GM20431 (cell line): ENCODE measurements at regions not wholly inside any gene's neighbourhood (a gene's known extent, or its start where the extent isn't known, plus 50 kb on each side); places are given as distances from the start of the nearest gene placed in this dataset.

Source experiments
- in situ Hi-C: fragments of 300-500 bp; cut with MseI, MboI; formaldehyde crosslinking; loops from one replicate; pipeline ENCODE4 v1.15.0; 2020; ENCODE audit warnings: low sequenced_read_pairs; ENCODE audit not compliant: unreplicated experiment

DNA sequence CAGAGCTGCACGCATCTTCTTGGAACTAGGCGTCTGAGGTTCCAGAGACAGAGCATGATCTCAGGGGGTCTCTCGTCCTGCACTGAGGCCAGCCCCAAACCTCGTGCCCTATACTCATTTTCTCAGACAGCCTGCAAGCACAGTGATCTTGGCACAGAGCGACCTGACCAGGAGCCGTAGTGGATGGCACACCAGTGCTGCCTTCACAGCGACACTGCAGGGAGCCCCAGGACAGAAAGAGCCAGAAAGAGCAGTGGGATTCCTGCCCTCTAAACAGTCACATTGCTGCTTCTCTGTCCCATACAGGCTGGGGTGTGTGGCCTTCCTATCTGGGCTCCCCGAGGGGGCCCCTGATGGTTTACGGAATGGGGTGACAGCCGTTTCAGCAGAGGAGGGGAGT lies 131.0 kb downstream of the RBFOX3 start:
- in situ Hi-C loops: no loop called here

DNA sequence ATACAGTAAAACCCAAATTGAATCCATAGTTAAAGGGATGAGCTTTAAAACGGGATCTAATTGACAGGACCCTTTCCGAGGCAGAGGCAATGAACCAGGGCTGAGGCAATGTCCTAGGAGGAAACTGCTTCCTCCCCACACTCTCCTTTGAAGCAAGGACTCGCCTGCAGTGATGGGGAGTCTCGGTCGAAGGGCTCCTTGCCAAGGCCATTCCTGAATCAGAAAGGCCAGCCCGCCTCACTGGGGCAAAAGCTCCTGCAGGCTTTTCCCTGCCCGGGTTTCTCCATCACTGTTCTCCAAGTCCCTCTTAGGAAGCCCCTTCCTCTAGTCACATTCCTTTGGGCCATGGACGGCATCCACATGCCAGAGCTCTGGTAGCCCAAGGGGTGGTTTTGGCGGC lies 132.0 kb downstream of the RBFOX3 start:
- in situ Hi-C loops: no loop called here

DNA sequence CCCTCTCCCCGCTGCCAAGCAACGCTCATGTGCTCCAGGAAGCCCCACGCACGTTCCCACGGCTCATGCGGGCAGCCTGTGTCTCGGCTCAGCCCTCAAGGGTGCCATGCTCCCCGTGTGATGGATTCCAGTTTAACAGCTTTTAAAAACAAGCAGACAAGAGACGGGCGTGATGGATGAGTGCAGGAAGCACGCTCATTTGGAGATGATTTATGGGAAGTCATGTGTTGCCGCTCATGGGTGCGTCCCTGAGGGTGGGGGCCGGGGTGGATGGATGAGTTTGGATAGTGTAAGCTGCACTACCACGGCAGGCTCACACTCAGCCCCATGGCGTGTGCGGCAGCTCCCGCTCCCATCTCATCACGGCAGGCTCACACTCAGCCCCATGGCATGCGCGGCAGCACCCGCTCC lies 132.8 kb downstream of the RBFOX3 start:
- in situ Hi-C loops: no loop called here

DNA sequence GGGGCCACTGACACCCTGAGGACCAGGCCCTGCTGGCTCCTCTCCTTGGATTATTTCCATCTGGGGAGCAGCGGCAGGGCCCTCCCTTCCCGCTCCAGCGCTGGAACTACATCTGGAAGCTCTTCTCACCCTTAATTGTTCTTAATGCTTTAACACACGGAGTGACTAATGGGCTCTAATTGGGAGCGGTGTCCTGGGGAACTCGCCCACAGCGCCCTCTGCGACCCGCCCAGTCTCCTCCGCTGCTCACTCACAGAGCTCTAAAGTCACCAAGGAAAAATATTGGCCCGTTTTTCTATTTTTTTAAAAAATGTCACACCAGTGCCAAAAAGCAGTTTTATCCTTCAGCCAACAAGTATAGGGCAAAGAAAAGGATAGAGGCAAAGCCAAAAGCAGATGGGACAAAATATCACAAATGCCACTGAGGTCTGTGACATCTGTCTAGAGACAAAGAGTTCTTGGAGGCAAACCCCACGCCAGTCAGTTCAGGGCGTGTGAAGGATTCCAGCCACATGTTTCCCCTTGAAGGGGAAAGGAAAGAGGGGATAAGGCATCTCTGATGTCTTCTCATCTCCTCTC lies 134.7 kb downstream of the RBFOX3 start:
- in situ Hi-C loops: no loop called here

DNA sequence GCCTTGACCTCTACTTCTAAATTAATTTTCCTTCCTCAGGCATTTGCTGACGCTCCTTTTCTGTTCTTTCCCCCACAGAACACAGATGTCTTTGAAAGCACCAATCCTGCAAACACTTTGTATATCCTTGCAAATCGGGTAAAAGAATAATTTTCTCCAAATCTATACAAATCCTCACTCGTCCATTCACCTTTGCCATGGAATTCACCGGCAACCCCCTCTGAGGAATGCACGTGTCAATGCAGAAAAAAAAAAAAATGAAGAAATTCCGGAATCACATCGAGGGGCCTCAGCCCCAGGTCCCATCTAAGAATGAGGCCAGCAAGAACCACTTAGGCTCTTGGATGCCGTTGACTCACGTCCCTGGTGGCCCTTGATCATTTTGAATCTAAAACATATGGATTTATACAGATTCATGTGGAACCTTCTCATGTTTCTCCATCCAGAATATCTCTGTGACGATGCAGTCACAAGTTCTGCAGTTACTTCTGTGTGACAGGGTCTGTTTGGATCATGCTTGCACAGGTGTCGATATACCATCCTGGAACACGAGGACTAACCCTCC lies 136.9 kb downstream of the RBFOX3 start:
- in situ Hi-C loops: no loop called here

DNA sequence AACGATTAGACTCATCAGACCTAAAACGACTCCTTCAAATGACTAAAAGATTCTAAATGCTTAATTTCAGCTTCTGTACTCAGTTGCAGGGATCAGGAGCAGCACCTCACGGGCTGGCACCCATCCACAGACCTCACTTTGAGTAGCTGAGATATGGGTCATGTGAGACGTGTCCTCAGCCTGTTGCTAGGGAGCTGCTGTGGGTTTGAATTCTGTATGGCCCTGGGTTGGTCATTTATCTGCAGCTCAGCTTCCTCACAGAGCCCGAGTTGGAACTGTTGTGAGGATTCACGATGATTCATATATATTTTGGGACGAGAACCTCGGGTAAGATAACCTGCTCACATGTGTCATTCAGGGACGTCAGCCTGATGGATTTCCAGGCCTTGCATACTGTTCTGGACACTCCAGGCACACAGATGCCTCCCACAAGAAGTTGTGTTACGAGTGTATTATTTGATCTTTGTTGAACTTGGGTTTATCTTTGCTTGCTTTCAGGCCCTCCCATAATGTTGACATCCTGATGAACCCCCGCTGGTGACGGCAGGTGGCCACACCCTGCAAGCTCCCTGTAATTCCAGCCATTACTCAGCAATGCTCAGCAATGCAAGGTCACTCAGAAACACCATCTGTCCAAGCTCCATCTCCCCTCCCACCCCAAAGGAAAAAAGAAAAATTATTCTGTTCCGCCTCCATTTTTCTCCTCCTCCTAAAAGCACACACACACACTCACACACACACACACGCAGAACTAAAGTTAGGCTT lies 137.6 kb downstream of the RBFOX3 start:
- in situ Hi-C loops: no loop called here

DNA sequence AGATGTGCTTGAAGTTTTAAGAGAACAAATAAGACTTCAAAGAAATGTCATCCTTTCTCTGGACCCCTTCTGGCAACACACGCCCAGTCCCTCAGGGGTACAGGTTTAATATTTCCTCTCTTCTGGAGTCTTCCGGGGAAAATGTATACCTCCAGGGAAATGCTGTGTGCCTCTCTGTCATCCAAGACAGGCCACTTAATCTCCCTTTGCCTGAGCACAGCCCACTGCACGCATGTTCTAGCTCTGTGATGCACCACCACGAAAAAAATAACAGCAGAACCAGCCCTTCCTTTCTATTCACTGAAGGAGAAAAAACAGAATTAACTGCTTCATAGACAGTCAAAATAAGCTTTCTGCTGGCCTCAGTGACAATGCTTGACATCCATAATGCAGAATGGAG lies 140.1 kb downstream of the RBFOX3 start:
- in situ Hi-C loops: no loop called here

DNA sequence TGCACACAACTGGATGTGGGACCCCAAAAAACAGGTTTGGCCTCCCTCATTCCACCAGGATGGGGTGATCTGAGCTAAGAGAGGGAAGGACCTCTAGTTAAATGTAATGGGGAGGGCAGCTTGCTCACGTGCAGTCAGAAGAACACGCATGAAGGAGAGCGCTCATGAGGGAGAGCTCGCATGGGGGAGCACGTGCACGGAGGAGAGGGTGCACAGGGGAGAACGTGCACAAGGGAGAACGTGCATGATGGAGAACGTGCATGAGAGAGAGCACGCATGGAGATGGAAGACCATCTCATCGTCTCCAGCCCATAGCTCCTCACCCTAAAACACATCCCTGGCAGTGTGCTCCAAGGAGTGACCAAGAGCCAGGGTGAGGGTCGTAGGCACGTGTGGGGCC lies 141.2 kb downstream of the RBFOX3 start:
- in situ Hi-C loops: no loop called here

DNA sequence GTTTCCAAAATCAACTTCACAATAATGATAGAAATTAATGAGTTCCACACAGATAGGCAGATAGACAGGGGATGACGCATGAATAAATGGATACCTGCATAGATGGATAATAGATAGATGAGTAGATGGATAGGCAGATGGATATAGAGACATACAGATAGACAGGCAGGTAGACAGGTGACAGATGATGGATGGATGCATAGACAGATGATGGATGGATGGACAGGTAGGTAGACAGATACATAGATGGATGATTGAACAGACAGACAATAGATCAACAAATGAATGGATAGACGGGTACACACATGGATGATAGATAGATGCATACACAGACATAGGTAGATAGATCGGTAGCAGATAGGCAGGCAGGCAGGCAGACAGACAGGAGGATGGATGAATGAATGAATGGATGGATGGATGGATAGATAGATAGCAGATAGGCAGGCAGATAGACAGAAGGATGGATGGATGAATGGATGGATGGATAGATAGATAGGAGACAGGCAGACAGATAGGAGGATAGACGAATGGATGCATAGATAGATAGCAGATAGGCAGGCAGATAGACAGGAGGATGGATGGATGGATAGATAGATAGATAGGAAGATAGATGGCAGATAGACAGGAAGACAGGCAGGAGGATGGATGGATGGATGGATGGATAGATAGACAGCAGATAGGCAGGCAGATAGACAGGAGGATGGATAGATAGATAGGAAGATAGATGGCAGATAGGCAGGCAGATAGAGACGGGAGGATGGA lies 142.5 kb downstream of the RBFOX3 start:
- in situ Hi-C loops: no loop called here

DNA sequence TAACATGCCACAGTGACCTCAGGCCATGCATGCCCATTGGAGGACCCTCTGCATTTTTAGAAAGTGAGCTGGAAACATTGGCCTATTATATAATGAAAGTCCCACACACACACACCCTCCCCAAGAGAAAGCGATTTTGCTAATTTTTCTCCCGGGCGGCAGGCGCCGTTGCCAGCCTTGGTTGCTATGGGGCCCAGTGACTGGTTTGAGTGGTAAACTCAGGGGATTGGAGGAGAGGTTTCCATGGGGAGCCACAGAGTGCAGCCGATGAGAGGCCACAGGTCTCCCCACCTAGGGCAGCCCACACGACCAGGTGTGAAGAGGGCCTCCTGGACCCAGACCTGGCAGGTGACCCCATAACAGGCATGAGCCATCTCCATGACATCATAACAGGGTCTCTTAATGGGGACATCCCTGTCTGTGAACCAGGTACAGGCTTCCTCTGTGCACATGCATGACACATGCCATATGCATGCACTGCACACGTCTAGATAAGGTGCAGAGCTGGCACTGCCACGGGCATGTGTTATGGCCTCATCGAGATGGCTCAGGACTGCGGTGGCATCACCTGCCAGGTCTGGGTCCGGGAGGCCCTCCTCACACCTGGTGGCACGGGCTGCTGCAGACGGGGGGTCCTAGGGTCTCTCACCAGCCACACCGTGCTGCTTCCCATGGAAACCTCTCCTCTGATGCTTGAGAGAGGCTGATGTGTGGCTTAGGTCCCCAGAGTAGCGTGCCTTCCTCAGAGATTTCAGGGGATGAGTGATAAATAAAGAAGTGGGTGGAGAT lies 144.1 kb downstream of the RBFOX3 start:
- in situ Hi-C loops: no loop called here

DNA sequence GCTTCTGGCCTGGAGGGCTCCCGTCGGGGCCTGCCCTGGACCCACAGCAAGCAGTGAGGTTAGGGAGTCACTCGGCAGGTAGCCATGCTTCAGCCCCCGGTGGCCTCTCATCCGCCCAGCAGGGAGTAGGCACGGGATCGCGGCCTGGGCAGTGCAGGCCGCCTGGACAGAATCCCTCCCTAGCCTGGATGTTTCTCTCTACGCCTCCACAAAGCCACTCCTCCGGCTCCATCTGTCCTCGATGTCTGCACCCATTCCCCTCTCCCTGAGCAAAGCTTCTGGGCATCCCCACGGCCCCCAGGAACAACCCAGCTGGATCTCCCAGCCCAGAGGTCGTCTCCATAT lies 145.2 kb downstream of the RBFOX3 start:
- in situ Hi-C loops: no loop called here

DNA sequence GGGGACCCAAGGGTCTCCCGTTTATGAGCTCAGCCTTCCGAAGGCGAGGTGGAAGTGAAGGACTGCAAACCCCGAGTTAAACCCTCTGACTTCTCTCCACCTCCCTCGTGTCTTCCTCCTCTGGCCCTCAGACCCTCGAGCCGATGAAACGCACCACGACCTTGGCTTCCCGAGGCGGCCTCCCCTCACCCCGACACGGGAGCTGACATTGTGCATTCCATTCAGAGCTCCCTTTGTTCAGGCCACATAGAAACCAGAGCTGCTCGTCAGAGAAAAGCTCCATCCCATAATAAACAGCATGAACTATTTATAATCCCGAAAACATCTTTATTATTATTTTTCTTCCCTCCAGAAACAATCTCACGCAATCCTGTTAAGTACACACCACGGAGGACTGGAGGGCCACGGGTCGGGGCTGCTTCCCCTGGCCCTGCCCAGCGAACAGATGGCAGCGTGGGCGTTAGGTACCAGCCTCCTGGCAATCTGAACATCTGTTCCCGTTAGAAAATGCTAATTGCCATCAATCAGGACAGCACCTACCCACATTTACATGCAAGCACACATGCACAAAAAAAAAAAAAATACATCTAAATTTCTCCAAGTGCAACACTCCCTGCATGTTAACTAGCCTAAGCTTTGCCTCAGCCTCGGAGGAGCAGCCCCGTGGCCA lies 145.7 kb downstream of the RBFOX3 start:
- in situ Hi-C loops: no loop called here

DNA sequence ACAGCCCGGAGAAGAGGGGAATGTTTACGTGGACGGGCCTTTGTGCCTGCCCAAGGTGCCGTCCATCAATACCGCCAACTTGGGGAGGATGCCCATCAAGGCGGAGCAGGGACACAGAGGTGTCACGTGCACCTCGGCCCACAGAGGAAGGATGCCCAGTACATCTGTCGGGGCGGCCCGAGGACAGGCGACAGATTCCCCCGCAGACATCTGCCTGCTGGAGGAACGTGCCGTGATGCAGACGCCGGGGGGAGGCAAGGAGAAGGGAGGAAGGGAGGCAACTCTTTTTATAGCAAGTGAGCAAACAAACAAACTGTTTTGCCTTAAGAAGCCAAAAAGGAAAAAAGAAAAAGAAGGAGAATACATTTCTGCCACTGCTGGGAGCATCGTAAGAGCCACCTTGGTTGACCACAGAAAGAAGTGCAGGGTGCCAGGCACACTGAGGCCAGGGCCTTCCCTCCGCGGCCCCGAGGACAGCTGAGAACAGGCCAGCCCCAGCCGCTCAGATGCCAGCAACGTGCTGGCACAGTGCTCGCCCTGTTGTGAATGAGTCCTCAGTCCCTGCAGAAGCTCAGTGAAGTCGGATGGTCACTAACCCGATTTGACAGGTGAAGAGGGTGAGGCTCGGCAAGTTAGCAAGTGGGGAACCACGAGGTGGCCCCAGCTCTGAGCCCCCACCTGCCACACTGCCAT lies 146.4 kb downstream of the RBFOX3 start:
- in situ Hi-C loops: no loop called here

DNA sequence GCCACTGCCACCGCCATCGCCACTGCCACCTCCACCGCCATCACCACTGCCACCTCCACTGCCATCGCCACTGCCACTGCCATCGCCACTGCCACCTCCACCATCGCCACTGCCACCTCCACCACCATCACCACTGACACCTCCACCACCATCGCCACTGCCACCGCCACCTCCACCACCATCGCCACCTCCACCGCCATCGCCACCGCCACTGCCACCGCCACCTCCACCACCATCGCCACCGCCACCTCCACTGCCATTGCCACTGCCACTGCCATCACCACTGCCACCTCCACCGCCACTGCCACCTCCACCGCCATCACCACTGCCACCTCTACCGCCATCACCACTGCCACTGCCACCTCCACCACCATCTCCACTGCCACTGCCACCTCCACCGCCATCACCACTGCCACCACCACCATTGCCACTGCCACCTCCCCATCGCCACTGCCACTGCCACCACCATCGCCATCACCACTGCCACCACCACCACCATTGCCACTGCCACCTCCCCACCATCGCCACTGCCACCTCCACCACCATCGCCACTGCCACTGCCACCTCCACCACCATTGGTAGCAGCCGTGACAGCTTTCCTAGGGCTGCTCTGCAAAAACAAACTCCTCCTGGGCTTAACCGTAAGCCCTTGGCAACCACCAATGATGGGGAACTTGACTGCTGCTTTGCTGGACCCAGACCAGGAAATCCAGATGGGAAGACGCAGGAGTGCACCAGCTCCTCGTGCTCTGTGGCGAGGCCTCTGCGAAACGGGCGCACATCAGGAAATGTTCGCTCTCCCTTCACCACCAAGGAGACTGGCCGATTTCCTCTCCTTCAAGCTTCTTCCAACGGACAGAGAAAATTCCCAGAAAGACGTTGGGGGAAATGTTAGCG lies 147.2 kb downstream of the RBFOX3 start:
- in situ Hi-C loops: no loop called here

DNA sequence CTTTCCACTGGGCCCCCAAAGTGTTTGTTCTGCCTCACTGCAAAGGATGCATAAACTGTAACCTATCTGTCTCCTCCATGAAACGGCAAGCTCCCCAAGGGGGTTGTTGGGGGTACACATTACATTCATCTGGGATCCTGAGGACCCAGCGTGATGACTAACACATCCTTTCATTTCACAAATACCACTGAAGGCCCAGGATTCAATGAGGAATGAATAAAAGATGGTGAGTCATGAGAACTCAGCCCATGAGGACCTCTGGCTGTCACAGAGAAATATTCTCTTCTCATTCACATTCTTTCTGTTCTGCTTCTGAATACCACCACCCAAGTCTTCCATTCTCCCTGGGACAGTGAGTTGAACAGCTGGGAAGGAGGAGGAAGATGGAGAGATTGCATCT lies 149.8 kb downstream of the RBFOX3 start:
- in situ Hi-C loops: no loop called here

DNA sequence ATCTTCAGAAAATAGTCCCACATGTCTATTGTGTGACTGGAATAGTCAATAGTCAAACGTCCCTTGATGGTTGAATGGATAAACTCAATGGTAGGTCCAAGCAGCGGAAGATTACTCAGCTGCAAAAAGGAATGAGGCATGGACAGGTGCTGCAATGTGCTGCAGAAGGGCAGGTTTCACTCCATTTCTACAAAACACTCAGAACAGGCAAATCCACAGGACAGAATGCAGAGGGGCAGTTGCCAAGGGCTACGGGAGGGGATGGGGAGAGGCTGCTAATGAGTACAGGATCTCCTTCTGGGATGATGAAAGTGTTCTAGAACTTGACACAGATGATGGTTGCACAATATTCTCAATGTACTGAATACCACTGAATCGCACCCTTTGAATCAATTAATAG lies 151.0 kb downstream of the RBFOX3 start:
- in situ Hi-C loops: no loop called here

DNA sequence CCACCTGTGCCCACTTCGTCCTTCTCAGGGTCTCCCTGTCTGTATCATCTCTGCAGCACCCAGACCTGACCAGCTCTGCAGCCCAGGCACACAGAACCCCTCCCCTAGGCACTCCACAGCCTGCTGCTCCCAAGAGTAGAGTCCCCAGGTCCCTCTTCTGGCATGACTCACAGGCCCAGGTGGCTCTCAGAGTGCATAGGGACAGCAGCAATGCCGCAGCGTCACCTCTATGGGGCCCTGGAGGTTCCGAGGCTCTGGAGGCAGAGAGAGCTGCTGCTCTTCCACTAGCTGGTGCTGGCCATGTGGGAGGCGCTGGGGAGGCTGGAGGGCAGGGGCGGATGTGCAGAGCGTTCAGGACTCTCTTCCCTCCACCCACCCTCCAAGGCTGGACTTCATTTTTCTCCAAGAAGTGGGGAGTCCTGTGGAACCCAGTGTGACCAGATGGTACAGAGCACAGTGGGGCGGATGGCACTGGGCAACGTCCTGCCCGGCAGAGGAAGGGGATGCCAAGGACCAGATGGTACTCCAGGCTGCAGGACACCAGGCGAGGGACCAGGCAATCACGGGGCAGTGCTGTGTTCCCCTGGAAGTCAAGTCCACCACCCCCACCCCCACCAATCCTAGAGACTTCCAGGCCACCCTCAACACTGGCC lies 151.7 kb downstream of the RBFOX3 start:
- in situ Hi-C loops: no loop called here

DNA sequence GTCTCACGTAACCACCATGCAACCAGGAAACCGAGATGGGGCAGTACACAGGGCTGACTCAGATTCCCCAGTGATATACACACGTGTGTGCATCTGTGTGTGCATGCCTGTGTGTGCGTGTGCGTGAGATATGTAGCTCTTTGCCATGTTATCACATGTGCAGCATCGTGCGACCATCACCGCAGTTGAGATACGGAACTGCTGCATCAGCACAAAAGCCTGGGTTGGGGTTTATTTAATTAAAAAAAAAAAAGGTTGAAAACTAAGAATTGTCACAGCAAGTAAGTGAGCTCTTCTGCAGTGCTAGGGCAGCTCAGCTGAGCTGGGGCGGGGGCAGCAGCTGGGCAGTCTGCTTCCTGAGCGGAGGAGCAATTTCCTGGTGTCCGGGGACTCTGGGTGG lies 152.5 kb downstream of the RBFOX3 start:
- in situ Hi-C loops: no loop called here
